Panc1 (cell line): ENCODE measurements at regions not wholly inside any gene's neighbourhood (a gene's known extent, or its start where the extent isn't known, plus 50 kb on each side); places are given as distances from the start of the nearest gene placed in this dataset.

ENCODE experiments used
- CTCF ChIP-seq: fragments of 450-650 bp; IDR thresholded peaks from 2 replicates; pipeline ENCODE4 v1.5.1; 2017; ENCODE audit warnings: mild to moderate bottlenecking
- POLR2AphosphoS5 ChIP-seq: IDR thresholded peaks from 2 replicates; pipeline ENCODE4 v1.6.1; 2012; ENCODE audit warnings: mild to moderate bottlenecking, low read depth, low read length, moderate library complexity
- REST ChIP-seq, 2 experiments: IDR thresholded peaks; 2 replicates each; pipeline ENCODE4 v1.6.1; 2011 to 2012; ENCODE audit warnings: low read depth in 2 of 2, control low read depth in 1 of 2, low read length in 1 of 2, mild to moderate bottlenecking in 1 of 2, moderate library complexity in 1 of 2; ENCODE audit not compliant: insufficient read depth in 1 of 2
- SIN3A ChIP-seq: IDR thresholded peaks from 2 replicates; pipeline ENCODE4 v1.6.1; 2012; ENCODE audit warnings: low read depth, mild to moderate bottlenecking, low read length, moderate library complexity, borderline replicate concordance; ENCODE audit not compliant: insufficient read depth
- TCF7L2 ChIP-seq: IDR thresholded peaks from 2 replicates; pipeline ENCODE4 v1.6.1; 2011; ENCODE audit warnings: mild to moderate bottlenecking, low read depth, low read length, inconsistent platforms

DNA sequence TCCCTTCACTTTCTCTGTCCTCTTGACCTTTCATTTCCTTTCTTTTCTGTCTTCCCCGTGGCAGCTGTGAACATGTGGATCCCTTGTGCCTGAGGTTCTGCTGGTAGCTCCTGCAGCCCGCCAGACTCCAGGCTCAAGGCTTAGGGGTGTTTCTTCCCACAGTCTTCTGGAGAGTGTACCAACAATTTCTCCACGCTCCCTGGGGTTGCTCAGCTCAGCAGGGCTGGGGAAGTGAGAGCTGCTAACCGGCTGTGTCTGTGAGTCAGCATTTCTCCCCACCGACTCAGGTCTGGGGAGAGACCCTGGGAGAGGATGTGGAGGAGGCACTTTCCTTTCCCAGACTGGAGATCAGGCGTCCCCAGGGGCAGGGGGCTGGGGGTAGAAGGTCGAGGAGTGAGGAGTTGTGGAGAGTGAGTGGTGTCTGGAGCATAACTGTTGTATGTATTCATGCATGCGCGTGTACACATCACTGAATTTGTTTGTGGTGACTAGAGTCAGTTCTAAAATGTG, 193.6 kb downstream of the KCNRG start:
- TF ChIP-seq CTCF, result no peak
- TF ChIP-seq POLR2AphosphoS5, result no peak
- no peak for TF ChIP-seq TCF7L2
- no peak for TF ChIP-seq SIN3A
- TF ChIP-seq REST (IDR thresholded peaks at IDR 0.05; ENCODE audit: insufficient read depth in 1 of 2, low read depth in 2 of 2, low read length in 1 of 2), result no peak
